WI38 (cell line): ENCODE measurements at regions not wholly inside any gene's neighbourhood (a gene's known extent, or its start where the extent isn't known, plus 50 kb on each side); places are given as distances from the start of the nearest gene placed in this dataset.

Source experiments
- H3K4me3 ChIP-seq: 2 replicates; pipeline ENCODE4 v1.5.1; 2011; ENCODE audit warnings: low read depth, mild to moderate bottlenecking, control low read depth, low read length
- CTCF ChIP-seq: IDR thresholded peaks from 2 replicates; pipeline ENCODE4 v1.5.1; 2012; ENCODE audit warnings: low read depth, mild to moderate bottlenecking, control low read depth, low read length

GRCh38 chr2:12407160-12407559 is 309.6 kb upstream of the TRIB2 start:
- no peak for TF ChIP-seq CTCF

GRCh38 chr2:12412898-12413305 is 303.8 kb upstream of the TRIB2 start:
- no peak overlapping the region for H3K4me3 ChIP-seq
- no peak for TF ChIP-seq CTCF

More at GRCh38 chr2:12407160-12407559, 309.6 kb upstream of the TRIB2 start:
- H3K4me3 ChIP-seq, result no peak overlapping the region

GRCh38 chr2:12415536-12415935 is 301.2 kb upstream of the TRIB2 start:
- H3K4me3 ChIP-seq, result no peak overlapping the region
- TF ChIP-seq CTCF, result no peak

- TF ChIP-seq CTCF, result peak; percentile 49; the same call in 1 of the 2 replicates
Measured at GRCh38 chr2:12416600-12416999, 300.1 kb upstream of the TRIB2 start.

GRCh38 chr2:12417786-12418185 is 298.9 kb upstream of the TRIB2 start:
- TF ChIP-seq CTCF, result no peak

More at GRCh38 chr2:12416600-12416999, 300.1 kb upstream of the TRIB2 start:
- H3K4me3 ChIP-seq, result no peak overlapping the region

GRCh38 chr2:12419803-12420202 is 296.9 kb upstream of the TRIB2 start:
- no peak for TF ChIP-seq CTCF
- no peak overlapping the region for H3K4me3 ChIP-seq

More at GRCh38 chr2:12417786-12418185, 298.9 kb upstream of the TRIB2 start:
- H3K4me3 ChIP-seq, result no peak overlapping the region

GRCh38 chr2:12421046-12421445 is 295.7 kb upstream of the TRIB2 start:
- no peak for TF ChIP-seq CTCF
- no peak overlapping the region for H3K4me3 ChIP-seq
